Panc1 (cell line): ENCODE measurements at regions not wholly inside any gene's neighbourhood (a gene's known extent, or its start where the extent isn't known, plus 50 kb on each side); places are given as distances from the start of the nearest gene placed in this dataset.

Experiments used
- ATAC-seq: fragments of 200-7000 bp; cut with Tn5 transposase; 2 replicates; pipeline ENCODE4 v1.9.1; 2020; ENCODE audit warnings: mild to moderate bottlenecking, moderate library complexity
- BruUV-seq: library from RNA; stranded (reverse); fragments of 400-500 nt; replicated peaks from 2 replicates; lab custom pipeline; 2021; lab: Mats Ljungman, UMichigan
- CTCF ChIA-PET: fragments of 300-600 bp; sonication (Branson Sonifier 250); formaldehyde crosslinking; loops from one replicate; lab custom pipeline; 2022; ENCODE audit warnings: antibody characterized with exemption; lab: Charles Lee
- POLR2A ChIA-PET: fragments of 300-600 bp; sonication (Branson Sonifier 250); formaldehyde crosslinking; loops from one replicate; lab custom pipeline; 2022; ENCODE audit warnings: antibody characterized with exemption; lab: Charles Lee
- DNase-seq: peaks from one replicate; pipeline ENCODE4 v3.0.0-alpha.2; 2010; ENCODE audit warnings: low read depth, low spot score
- H3K27ac ChIP-seq: 2 replicates; pipeline ENCODE4 v1.5.1; 2011; ENCODE audit warnings: mild to moderate bottlenecking, low read length, inconsistent platforms
- H3K27me3 ChIP-seq: fragments of 200-500 bp; sonication (Bioruptor generic); 2 replicates; pipeline ENCODE4 v1.6.0; 2014; ENCODE audit warnings: low read length, inconsistent platforms; ENCODE audit not compliant: control insufficient read depth, insufficient read depth
- H3K36me3 ChIP-seq: fragments of 200-500 bp; sonication (Bioruptor generic); 2 replicates; pipeline ENCODE4 v1.5.1; 2014; ENCODE audit warnings: inconsistent platforms, mild to moderate bottlenecking, low read length, moderate library complexity; ENCODE audit not compliant: control insufficient read depth, insufficient read depth
- H3K4me1 ChIP-seq: 2 replicates; pipeline ENCODE4 v1.5.1; 2011; ENCODE audit warnings: inconsistent platforms, mild to moderate bottlenecking, low read length, moderate library complexity; ENCODE audit not compliant: control insufficient read depth, insufficient read depth
- H3K4me3 ChIP-seq, 2 experiments: 2 replicates each; pipeline ENCODE4 v1.5.1; 2011 to 2012; ENCODE audit warnings: low read depth in 2 of 2, low read length in 2 of 2, mild to moderate bottlenecking in 2 of 2, inconsistent platforms in 1 of 2, moderate library complexity in 1 of 2
- H3K9me3 ChIP-seq: fragments of 200-500 bp; sonication (Bioruptor generic); 2 replicates; pipeline ENCODE4 v1.5.1; 2014; ENCODE audit warnings: low read depth, mild to moderate bottlenecking, inconsistent platforms, low read length, moderate library complexity; ENCODE audit not compliant: control insufficient read depth, insufficient read depth
- POLR2AphosphoS5 ChIP-seq: IDR thresholded peaks from 2 replicates; pipeline ENCODE4 v1.6.1; 2012; ENCODE audit warnings: mild to moderate bottlenecking, low read depth, low read length, moderate library complexity
- SIN3A ChIP-seq: IDR thresholded peaks from 2 replicates; pipeline ENCODE4 v1.6.1; 2012; ENCODE audit warnings: low read depth, mild to moderate bottlenecking, low read length, moderate library complexity, borderline replicate concordance; ENCODE audit not compliant: insufficient read depth
- TCF7L2 ChIP-seq: IDR thresholded peaks from 2 replicates; pipeline ENCODE4 v1.6.1; 2011; ENCODE audit warnings: mild to moderate bottlenecking, low read depth, low read length, inconsistent platforms
- in situ Hi-C: cut with HindIII; loops from 2 replicates; pipeline ENCODE4 v1.10.0; 2016; ENCODE audit warnings: low sequenced_read_pairs, low pct_unique_long_range_greater_than_20kb
- intact Hi-C: fragments of 100-400 bp; cut with micrococcal nuclease; formaldehyde crosslinking; loops from one replicate; pipeline ENCODE4 v1.10.0; 2022; ENCODE audit not compliant: unreplicated experiment
- TF ChIP-seq, protein P1 (sequence below), 2 experiments: IDR thresholded peaks; 2 replicates each; pipeline ENCODE4 v1.6.1; 2011 to 2012; ENCODE audit warnings: low read depth in 2 of 2, control low read depth in 1 of 2, low read length in 1 of 2, mild to moderate bottlenecking in 1 of 2, moderate library complexity in 1 of 2; ENCODE audit not compliant: insufficient read depth in 1 of 2
- TF ChIP-seq, protein P2 (sequence below): fragments of 450-650 bp; IDR thresholded peaks from 2 replicates; pipeline ENCODE4 v1.5.1; 2017; ENCODE audit warnings: mild to moderate bottlenecking

DNA sequence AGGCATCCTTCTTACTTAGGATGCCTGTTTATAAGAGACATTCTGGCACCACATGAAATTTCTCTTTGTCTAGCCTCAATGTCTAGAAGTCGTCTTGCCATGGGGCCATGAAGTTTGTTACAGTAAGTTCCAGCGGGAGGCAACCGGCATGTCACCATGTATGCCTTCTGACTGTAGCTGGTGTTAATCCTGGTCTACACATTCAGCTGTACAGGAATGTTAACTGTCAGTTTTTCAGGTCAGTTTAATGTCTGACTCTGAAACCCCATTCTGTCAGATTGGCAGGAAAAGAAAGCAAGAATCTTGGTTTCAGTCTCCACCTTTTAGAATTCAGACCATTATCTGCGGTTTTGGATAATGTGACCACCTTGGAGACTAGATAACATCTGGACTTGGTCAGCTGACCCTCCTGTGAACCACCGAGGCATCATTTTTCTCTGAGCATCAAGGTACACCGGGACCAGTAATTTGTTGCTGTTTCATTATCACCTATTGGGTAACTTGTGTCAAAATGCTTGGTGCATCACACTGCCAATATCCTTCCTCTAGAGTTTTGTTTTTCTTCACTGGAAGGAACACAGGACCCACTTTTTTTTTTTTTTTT is 228.7 kb downstream of the DOK5 start:
- TF ChIP-seq, protein P1, sequence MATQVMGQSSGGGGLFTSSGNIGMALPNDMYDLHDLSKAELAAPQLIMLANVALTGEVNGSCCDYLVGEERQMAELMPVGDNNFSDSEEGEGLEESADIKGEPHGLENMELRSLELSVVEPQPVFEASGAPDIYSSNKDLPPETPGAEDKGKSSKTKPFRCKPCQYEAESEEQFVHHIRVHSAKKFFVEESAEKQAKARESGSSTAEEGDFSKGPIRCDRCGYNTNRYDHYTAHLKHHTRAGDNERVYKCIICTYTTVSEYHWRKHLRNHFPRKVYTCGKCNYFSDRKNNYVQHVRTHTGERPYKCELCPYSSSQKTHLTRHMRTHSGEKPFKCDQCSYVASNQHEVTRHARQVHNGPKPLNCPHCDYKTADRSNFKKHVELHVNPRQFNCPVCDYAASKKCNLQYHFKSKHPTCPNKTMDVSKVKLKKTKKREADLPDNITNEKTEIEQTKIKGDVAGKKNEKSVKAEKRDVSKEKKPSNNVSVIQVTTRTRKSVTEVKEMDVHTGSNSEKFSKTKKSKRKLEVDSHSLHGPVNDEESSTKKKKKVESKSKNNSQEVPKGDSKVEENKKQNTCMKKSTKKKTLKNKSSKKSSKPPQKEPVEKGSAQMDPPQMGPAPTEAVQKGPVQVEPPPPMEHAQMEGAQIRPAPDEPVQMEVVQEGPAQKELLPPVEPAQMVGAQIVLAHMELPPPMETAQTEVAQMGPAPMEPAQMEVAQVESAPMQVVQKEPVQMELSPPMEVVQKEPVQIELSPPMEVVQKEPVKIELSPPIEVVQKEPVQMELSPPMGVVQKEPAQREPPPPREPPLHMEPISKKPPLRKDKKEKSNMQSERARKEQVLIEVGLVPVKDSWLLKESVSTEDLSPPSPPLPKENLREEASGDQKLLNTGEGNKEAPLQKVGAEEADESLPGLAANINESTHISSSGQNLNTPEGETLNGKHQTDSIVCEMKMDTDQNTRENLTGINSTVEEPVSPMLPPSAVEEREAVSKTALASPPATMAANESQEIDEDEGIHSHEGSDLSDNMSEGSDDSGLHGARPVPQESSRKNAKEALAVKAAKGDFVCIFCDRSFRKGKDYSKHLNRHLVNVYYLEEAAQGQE (IDR thresholded peaks at IDR 0.05; ENCODE audit: insufficient read depth in 1 of 2, low read depth in 2 of 2, low read length in 1 of 2), result no peak
- TF ChIP-seq SIN3A, result no peak
- TF ChIP-seq, protein P2, sequence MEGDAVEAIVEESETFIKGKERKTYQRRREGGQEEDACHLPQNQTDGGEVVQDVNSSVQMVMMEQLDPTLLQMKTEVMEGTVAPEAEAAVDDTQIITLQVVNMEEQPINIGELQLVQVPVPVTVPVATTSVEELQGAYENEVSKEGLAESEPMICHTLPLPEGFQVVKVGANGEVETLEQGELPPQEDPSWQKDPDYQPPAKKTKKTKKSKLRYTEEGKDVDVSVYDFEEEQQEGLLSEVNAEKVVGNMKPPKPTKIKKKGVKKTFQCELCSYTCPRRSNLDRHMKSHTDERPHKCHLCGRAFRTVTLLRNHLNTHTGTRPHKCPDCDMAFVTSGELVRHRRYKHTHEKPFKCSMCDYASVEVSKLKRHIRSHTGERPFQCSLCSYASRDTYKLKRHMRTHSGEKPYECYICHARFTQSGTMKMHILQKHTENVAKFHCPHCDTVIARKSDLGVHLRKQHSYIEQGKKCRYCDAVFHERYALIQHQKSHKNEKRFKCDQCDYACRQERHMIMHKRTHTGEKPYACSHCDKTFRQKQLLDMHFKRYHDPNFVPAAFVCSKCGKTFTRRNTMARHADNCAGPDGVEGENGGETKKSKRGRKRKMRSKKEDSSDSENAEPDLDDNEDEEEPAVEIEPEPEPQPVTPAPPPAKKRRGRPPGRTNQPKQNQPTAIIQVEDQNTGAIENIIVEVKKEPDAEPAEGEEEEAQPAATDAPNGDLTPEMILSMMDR, result no peak
- no peak for TF ChIP-seq TCF7L2
- TF ChIP-seq POLR2AphosphoS5, result no peak
- no peaks in the 10 kb centered on the region for H3K4me1 ChIP-seq
- ChIA-PET POLR2A (no interaction called here), CTCF (no interaction called here)
- no TSS peak for BruUV-seq
- intact Hi-C loops (no loop called here), in situ Hi-C loops (no loop called here)
- H3K4me3 ChIP-seq, result no peak overlapping the region
- H3K27ac ChIP-seq, result no peak overlapping the region
- no peaks in the 10 kb centered on the region for H3K9me3 ChIP-seq
- H3K36me3 ChIP-seq, result no peaks in the 10 kb centered on the region
- DNase-seq (no peak), ATAC-seq (no peak)
- H3K27me3 ChIP-seq, result no peaks in the 10 kb centered on the region
